ENCODE measurements at regions not wholly inside any gene's neighbourhood (a gene's known extent, or its start where the extent isn't known, plus 50 kb on each side); places are given as distances from the start of the nearest gene placed in this dataset.

DNA sequence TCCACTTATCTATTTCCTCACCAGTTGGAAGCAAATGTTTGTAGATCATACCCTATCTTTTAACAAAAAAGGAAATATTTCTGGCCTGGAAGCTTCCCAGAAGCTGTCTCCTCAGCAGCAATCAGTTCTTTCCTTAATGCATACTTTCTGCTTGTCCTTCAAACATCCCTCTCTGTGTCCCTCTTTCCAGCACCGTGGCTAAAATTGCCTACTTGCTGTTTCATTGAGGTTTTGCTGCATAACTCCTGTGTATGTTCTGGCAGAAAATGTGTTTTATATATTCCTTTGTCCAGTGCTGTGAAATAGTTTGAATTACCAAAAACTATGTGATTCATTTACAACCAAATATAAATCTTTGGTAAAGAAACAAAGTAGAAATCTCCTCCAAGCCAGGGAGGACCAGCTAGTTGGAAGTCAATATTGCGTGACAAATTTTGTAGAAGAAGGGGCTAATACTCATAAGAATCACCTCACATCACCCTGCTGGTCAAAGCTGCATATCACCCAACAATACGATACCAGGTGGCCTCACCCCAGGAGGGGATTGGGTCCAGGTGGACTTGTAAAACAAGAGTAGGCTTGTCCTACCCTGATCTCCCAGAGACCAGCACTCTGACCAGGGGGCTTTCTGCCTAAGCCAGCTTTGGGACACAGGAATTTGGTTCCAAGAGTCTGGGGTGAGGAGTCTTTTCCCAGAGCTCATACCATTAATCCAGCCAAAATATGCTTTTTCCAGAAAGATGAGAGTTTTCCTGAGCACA lies 198.4 kb upstream of the SNX2 start:
- no peak overlapping the region for H3K4me3 ChIP-seq
- no peaks in the 10 kb centered on the region for H3K4me1 ChIP-seq
- no peaks in the 10 kb centered on the region for H3K27me3 ChIP-seq
- intact Hi-C loops (cut with DNase I; ENCODE audit: low total_unique reads), result no loop called here
- no peaks in the 10 kb centered on the region for H3K36me3 ChIP-seq
- H3K9me3 ChIP-seq, result no peaks in the 10 kb centered on the region
- no peak overlapping the region for H3K27ac ChIP-seq
- TF ChIP-seq POLR2A (IDR thresholded peaks at IDR 0.05), result no peak
- TF ChIP-seq, protein P1, sequence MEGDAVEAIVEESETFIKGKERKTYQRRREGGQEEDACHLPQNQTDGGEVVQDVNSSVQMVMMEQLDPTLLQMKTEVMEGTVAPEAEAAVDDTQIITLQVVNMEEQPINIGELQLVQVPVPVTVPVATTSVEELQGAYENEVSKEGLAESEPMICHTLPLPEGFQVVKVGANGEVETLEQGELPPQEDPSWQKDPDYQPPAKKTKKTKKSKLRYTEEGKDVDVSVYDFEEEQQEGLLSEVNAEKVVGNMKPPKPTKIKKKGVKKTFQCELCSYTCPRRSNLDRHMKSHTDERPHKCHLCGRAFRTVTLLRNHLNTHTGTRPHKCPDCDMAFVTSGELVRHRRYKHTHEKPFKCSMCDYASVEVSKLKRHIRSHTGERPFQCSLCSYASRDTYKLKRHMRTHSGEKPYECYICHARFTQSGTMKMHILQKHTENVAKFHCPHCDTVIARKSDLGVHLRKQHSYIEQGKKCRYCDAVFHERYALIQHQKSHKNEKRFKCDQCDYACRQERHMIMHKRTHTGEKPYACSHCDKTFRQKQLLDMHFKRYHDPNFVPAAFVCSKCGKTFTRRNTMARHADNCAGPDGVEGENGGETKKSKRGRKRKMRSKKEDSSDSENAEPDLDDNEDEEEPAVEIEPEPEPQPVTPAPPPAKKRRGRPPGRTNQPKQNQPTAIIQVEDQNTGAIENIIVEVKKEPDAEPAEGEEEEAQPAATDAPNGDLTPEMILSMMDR (IDR thresholded peaks at IDR 0.05), result no peak
- DNase-seq, result no peak

DNA sequence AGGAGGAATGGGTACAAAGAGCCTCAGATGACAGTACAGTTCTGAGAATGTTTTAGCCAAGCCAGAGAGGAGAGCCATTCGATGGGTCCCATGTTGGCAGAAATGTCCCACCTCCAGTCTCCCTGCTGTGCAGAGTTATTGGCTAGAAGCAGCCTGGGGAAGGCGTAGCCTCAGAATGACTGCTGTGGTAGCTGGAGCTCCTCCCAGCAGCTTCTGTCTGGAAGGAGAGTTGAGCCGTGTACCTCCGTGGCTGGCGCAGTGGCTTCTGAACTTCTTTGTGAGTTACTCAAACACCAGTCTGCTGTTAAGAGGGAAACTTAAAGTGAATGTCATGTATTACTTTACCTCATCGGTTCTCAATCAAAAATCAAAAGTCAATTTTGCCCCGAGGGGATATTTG lies 193.3 kb upstream of the SNX2 start:
- no peaks in the 10 kb centered on the region for H3K36me3 ChIP-seq
- no peak overlapping the region for H3K4me3 ChIP-seq
- H3K4me1 ChIP-seq, result no peaks in the 10 kb centered on the region
- TF ChIP-seq, protein P1 (IDR thresholded peaks at IDR 0.05), result no peak
- TF ChIP-seq POLR2A (IDR thresholded peaks at IDR 0.05), result no peak
- no peaks in the 10 kb centered on the region for H3K27me3 ChIP-seq
- DNase-seq, result no peak
- H3K9me3 ChIP-seq, result no peaks in the 10 kb centered on the region
- H3K27ac ChIP-seq, result no peak overlapping the region
- intact Hi-C loops (cut with DNase I; ENCODE audit: low total_unique reads), result no loop called here

DNA sequence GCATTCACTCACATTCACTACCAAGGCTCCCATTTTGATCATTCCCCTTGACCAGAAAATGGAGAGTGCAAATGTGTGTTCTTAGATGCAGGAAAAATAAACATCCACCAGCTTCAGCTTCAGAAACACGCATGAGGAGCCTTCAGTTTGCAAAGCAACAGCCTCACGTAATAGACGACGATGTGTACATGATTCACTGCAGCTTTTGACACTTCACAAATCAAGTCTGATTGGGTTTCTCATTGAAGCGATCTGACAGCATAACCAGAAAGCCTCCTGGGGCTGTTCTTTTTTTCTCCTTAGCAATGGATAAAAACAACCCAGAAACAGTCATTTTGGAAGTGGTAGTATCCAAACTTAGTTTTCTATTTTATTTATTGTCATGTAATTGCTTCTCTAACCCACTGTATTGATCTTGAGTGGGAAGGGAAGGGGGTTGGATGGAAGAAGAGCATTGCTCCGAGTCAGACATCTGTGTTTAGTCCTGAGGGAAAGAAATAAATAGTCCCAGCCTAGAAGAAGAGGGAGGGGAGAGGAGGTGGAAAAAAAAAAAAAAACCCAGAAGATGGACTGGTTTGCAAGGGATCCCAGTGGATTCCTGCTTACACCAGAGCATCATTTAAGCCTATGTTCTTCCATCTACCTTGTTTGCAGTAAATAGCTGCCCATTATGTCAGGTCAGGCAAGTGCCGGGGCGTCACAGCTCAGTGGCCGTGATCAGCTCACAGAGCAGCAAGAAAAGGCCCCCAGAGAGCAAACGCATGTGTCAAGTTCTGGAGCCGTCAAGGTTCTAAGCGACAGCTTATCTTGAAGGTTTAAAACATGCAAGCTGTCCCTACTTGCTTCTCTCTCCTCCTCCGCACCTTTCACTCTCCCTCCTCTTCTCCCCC lies 190.2 kb upstream of the SNX2 start:
- Histone ChIP-seq H3K9me3 (no peaks in the 10 kb centered on the region), H3K27ac (no peak overlapping the region), H3K36me3 (no peaks in the 10 kb centered on the region), H3K4me3 (no peak overlapping the region), H3K27me3 (no peaks in the 10 kb centered on the region), H3K4me1 (no peaks in the 10 kb centered on the region)
- no peak for DNase-seq
- intact Hi-C loops (cut with DNase I; ENCODE audit: low total_unique reads), result no loop called here
- TF ChIP-seq POLR2A (IDR thresholded peaks at IDR 0.05), result no peak
- TF ChIP-seq, protein P1 (IDR thresholded peaks at IDR 0.05), result no peak

DNA sequence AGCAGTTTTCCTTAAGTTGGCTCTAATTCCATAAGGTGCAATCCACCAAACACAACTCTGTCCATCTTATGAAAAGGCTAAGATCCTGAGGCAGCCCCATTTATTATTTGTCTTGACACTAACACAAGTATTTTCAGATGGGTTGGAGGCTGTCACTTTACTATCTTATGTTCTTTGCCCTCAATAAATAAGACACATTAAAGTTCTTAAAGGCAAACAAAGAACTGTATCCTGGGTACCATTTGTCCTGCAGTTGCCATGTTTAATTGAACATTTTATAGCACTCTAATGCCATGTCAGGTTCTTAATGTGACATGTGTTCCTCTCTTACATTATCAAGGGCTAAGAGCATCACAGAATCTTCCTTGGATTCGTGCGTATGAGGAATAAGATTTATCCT lies 189.5 kb upstream of the SNX2 start:
- TF ChIP-seq, protein P1 (IDR thresholded peaks at IDR 0.05), result no peak
- no peak for TF ChIP-seq POLR2A (IDR thresholded peaks at IDR 0.05)
- no peaks in the 10 kb centered on the region for H3K36me3 ChIP-seq
- H3K27ac ChIP-seq, result no peak overlapping the region
- no peaks in the 10 kb centered on the region for H3K27me3 ChIP-seq
- intact Hi-C loops (cut with DNase I; ENCODE audit: low total_unique reads), result no loop called here
- no peak for DNase-seq
- H3K4me1 ChIP-seq, result no peaks in the 10 kb centered on the region
- no peaks in the 10 kb centered on the region for H3K9me3 ChIP-seq
- no peak overlapping the region for H3K4me3 ChIP-seq

DNA sequence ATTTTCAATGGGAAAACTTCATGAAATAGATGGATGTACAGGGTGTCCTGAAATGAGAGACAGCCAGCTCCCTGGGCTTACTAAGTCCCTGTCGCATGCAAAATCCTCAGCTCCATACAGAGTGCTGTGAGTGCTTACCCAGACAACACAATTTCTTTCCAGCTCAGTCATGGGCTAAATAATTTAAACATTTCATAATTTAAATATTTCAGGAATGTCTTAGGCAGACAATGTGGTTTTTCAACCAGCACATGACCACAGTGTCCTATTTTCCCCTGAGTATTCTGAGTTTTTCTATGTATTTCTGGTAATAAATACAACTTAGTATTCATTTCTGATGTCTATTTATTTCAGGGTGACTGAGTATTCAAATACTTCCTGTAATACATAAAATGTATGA lies 188.5 kb upstream of the SNX2 start:
- no peak for DNase-seq
- Histone ChIP-seq H3K27ac (no peak overlapping the region), H3K27me3 (no peaks in the 10 kb centered on the region), H3K36me3 (no peaks in the 10 kb centered on the region), H3K9me3 (no peaks in the 10 kb centered on the region), H3K4me3 (no peak overlapping the region), H3K4me1 (no peaks in the 10 kb centered on the region)
- intact Hi-C loops (cut with DNase I; ENCODE audit: low total_unique reads), result no loop called here
- TF ChIP-seq, protein P1 (IDR thresholded peaks at IDR 0.05), result no peak
- no peak for TF ChIP-seq POLR2A (IDR thresholded peaks at IDR 0.05)

Measured in uterus (tissue), 3 donors.